ENCODE measurements at regions not wholly inside any gene's neighbourhood (a gene's known extent, or its start where the extent isn't known, plus 50 kb on each side); places are given as distances from the start of the nearest gene placed in this dataset.

- no peak overlapping the region for H2AK5ac ChIP-seq (ENCODE audit: insufficient read length, low read length)
- no peak overlapping the region for H2BK5ac ChIP-seq (ENCODE audit: insufficient read length, low read length)
- no peak overlapping the region for H2AFZ ChIP-seq (ENCODE audit: low read length)
- Mint-ChIP-seq H3K27ac (no peak overlapping the region), H3K9me3 (no peaks in the 10 kb centered on the region), H3K27me3 (ENCODE audit: low read depth) (no peaks in the 10 kb centered on the region), H3K4me3 (no peak overlapping the region), H3K36me3 (ENCODE audit: insufficient read depth in 1 of 3, low read depth in 3 of 3) (no peaks in the 10 kb centered on the region), H3K4me1 (peaks cover 14 to 15% of the 10 kb centered on the region in 2 experiments)
- H3K4ac ChIP-seq (ENCODE audit: low read depth, low read length): no peak overlapping the region
- H4K91ac ChIP-seq (ENCODE audit: insufficient read length, low read depth, low read length): no peak overlapping the region
- no peak overlapping the region for H3K56ac ChIP-seq (ENCODE audit: insufficient read length, low read depth, low read length)
- H2BK12ac ChIP-seq (ENCODE audit: insufficient read length, low read depth, low read length): no peak overlapping the region
- TF ChIP-seq CTCF (conservative IDR thresholded peaks at IDR 0.05): no peak
- H3K79me2 ChIP-seq (ENCODE audit: insufficient read depth, low read length): no peaks in the 10 kb centered on the region
- H3K79me1 ChIP-seq (ENCODE audit: insufficient read depth, low read depth, low read length, poor library complexity, severe bottlenecking): no peaks in the 10 kb centered on the region
- H4K20me1 ChIP-seq (ENCODE audit: control insufficient read depth, insufficient read depth, insufficient read length): peaks cover 2% of the 10 kb centered on the region
- no peak overlapping the region for H3K18ac ChIP-seq (ENCODE audit: insufficient read length, low read depth, low read length)
- no peak for DNase-seq
- H3K27ac ChIP-seq (ENCODE audit: insufficient read length, low read depth, low read length): no peak overlapping the region
- no peak overlapping the region for H2BK15ac ChIP-seq (ENCODE audit: low read depth, low read length)
- H3K23me2 ChIP-seq (ENCODE audit: insufficient read length, low read depth, low read length, poor library complexity, severe bottlenecking): no peaks in the 10 kb centered on the region
- H2BK120ac ChIP-seq (ENCODE audit: low read depth, low read length, poor library complexity, severe bottlenecking): no peak overlapping the region
- no peak overlapping the region for H3K4me2 ChIP-seq (ENCODE audit: insufficient read depth, insufficient read length, low read length)
- no peak overlapping the region for H3T11ph ChIP-seq (ENCODE audit: low read length)
- WGBS (ENCODE audit: extremely low coverage, insufficient read length, low lambda C conversion rate): no CpG with 5 or more reads among the region's 4 CpGs
- H2BK20ac ChIP-seq (ENCODE audit: low read depth, low read length, poor library complexity, severe bottlenecking): no peak overlapping the region
- H3K9me3 ChIP-seq (ENCODE audit: control insufficient read depth, low read depth, low read length): no peaks in the 10 kb centered on the region
- no peak overlapping the region for H4K8ac ChIP-seq (replicated peaks; ENCODE audit: insufficient read length, low read depth, low read length)
- no peak overlapping the region for H3K23ac ChIP-seq (ENCODE audit: insufficient read length, low read depth, low read length)
- no peak overlapping the region for H4K5ac ChIP-seq (ENCODE audit: insufficient read length, low read depth, low read length)
- no peak overlapping the region for H3K9ac ChIP-seq (ENCODE audit: extremely low read depth, insufficient read length, low read length)
- no peak overlapping the region for H3K14ac ChIP-seq (ENCODE audit: insufficient read depth, low read length)
- H3K4me1 ChIP-seq (ENCODE audit: insufficient read depth, low read length): peaks cover 2% of the 10 kb centered on the region; the same call in 1 of the 2 replicates
- H3K27me3 ChIP-seq (ENCODE audit: insufficient read depth, low read length): no peaks in the 10 kb centered on the region
Observed at GRCh38 chr11:33582636-33583325, 117.8 kb downstream of the C11orf91 start.
